Neural cell (in vitro differentiated cells): ENCODE measurements at regions not wholly inside any gene's neighbourhood (a gene's known extent, or its start where the extent isn't known, plus 50 kb on each side); places are given as distances from the start of the nearest gene placed in this dataset.

ENCODE experiments used
- H2AFZ ChIP-seq: fragments of 200-600, 300-800 bp; sonication (generic), shearing (Covaris generic); 2 replicates; pipeline ENCODE4 v1.6.0; 2014; ENCODE audit warnings: low read depth, mild to moderate bottlenecking, antibody characterized with exemption, low read length, moderate library complexity
- H3F3A ChIP-seq: fragments of 200-600 bp; shearing (Covaris generic); 2 replicates; pipeline ENCODE4 v1.6.1; 2016; ENCODE audit warnings: mild to moderate bottlenecking, moderate library complexity, mixed read lengths, antibody characterized with exemption, low read length; ENCODE audit not compliant: insufficient read depth, poor library complexity, severe bottlenecking
- H3K27ac ChIP-seq: fragments of 200-600, 300-800 bp; sonication (generic), shearing (Covaris generic); 2 replicates; pipeline ENCODE4 v1.5.1; 2014; ENCODE audit warnings: mild to moderate bottlenecking, low read length, moderate library complexity
- H3K27me3 ChIP-seq: fragments of 300-800, 200-600 bp; sonication (generic), shearing (Covaris generic); 2 replicates; pipeline ENCODE4 v1.6.0; 2014; ENCODE audit warnings: mild to moderate bottlenecking, low read depth, low read length, moderate library complexity; ENCODE audit not compliant: insufficient read depth
- H3K36me3 ChIP-seq: fragments of 300-800, 200-600 bp; sonication (generic), shearing (Covaris generic); 2 replicates; pipeline ENCODE4 v1.5.1; 2014; ENCODE audit warnings: mild to moderate bottlenecking, antibody characterized with exemption, low read length, moderate library complexity; ENCODE audit not compliant: insufficient read depth
- H3K4me2 ChIP-seq: fragments of 300-800, 200-600 bp; sonication (generic), shearing (Covaris generic); 2 replicates; pipeline ENCODE4 v1.6.0; 2014; ENCODE audit warnings: mild to moderate bottlenecking, low read length
- H3K4me3 ChIP-seq: fragments of 300-800, 200-600 bp; sonication (generic), shearing (Covaris generic); 2 replicates; pipeline ENCODE4 v1.5.1; 2014; ENCODE audit warnings: mild to moderate bottlenecking, low read length, moderate library complexity
- H3K79me2 ChIP-seq: fragments of 200-600 bp; shearing (Covaris generic); replicated peaks from 2 replicates; pipeline ENCODE4 v1.6.0; 2014; ENCODE audit warnings: mild to moderate bottlenecking, low read length, moderate library complexity; ENCODE audit not compliant: insufficient read depth
- H3K9ac ChIP-seq: fragments of 300-800, 200-600 bp; sonication (generic), shearing (Covaris generic); 2 replicates; pipeline ENCODE4 v1.6.1; 2016; ENCODE audit warnings: mild to moderate bottlenecking, low read length, mixed read lengths
- H3K9me2 ChIP-seq: fragments of 200-600 bp; shearing (Covaris generic); 2 replicates; pipeline ENCODE4 v1.6.1; 2016; ENCODE audit warnings: mild to moderate bottlenecking, low read length, mixed read lengths; ENCODE audit not compliant: insufficient read depth
- H3K9me3 ChIP-seq: fragments of 200-600, 300-800 bp; sonication (generic), shearing (Covaris generic); 2 replicates; pipeline ENCODE4 v1.6.1; 2016; ENCODE audit warnings: mild to moderate bottlenecking, mixed run types, low read length, moderate library complexity, mixed read lengths
- H4K20me1 ChIP-seq: fragments of 200-600 bp; shearing (Covaris generic); 2 replicates; pipeline ENCODE4 v1.6.1; 2016; ENCODE audit warnings: mild to moderate bottlenecking, mixed run types; ENCODE audit not compliant: insufficient read depth
- CTCF ChIP-seq: fragments of 450-650 bp; IDR thresholded peaks from 2 replicates; pipeline ENCODE4 v1.5.1; 2014; ENCODE audit warnings: antibody characterized with exemption, mild to moderate bottlenecking, moderate library complexity; ENCODE audit not compliant: poor library complexity, severe bottlenecking
- EP300 ChIP-seq: fragments of 450-650 bp; conservative IDR thresholded peaks from 2 replicates; pipeline ENCODE4 v1.6.1; 2014; ENCODE audit warnings: antibody characterized with exemption, mild to moderate bottlenecking, moderate library complexity; ENCODE audit not compliant: poor library complexity, severe bottlenecking
- EZH2 ChIP-seq: fragments of 200-600, 300-800 bp; shearing (Covaris generic), sonication (generic); IDR thresholded peaks from 2 replicates; pipeline ENCODE4 v1.6.1; 2014; ENCODE audit warnings: antibody characterized with exemption, low read length, borderline replicate concordance, mild to moderate bottlenecking; ENCODE audit not compliant: insufficient read depth, poor library complexity, severe bottlenecking
- MXI1 ChIP-seq: fragments of 450-650 bp; conservative IDR thresholded peaks from 2 replicates; pipeline ENCODE4 v1.6.1; 2014; ENCODE audit warnings: antibody characterized with exemption, mild to moderate bottlenecking; ENCODE audit not compliant: poor library complexity, severe bottlenecking
- POLR2AphosphoS5 ChIP-seq: IDR thresholded peaks from 2 replicates; pipeline ENCODE4 v1.6.1; 2012
- RAD21 ChIP-seq: fragments of 450-650 bp; conservative IDR thresholded peaks from 2 replicates; pipeline ENCODE4 v1.6.1; 2014; ENCODE audit warnings: antibody characterized with exemption, mild to moderate bottlenecking, moderate library complexity
- SMC3 ChIP-seq: fragments of 450-650 bp; conservative IDR thresholded peaks from 2 replicates; pipeline ENCODE4 v1.6.1; 2014; ENCODE audit warnings: antibody characterized with exemption, mild to moderate bottlenecking, moderate library complexity; ENCODE audit not compliant: poor library complexity
- TAF1 ChIP-seq: IDR thresholded peaks from 2 replicates; pipeline ENCODE4 v1.6.1; 2012; ENCODE audit warnings: low read depth
- TF ChIP-seq, protein P1 (sequence below): IDR thresholded peaks from 2 replicates; pipeline ENCODE4 v1.6.1; 2012; ENCODE audit warnings: borderline replicate concordance

DNA sequence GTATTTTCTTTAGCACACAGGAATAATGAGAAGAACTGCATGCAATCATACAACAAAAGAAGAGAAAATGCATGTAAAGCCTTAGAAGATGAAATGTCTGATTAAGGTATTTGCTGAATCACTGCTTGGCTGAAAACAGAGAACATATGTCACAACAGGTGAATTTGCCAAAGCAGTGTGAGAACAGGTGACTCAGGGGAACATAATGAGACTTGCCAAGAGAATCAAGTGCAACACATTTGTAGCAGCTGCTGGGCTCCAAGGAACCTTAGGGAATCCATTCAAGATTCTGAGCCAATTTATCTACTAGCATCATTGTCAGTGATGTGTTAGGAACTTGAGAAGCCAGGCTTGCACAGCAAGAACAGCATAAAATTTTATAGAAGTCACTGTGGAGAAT, 273.1 kb downstream of the PCDH20 start:
- H3F3A ChIP-seq: no peaks in the 10 kb centered on the region
- H3K36me3 ChIP-seq: no peaks in the 10 kb centered on the region
- no peak overlapping the region for H3K4me2 ChIP-seq
- H3K79me2 ChIP-seq: no peaks in the 10 kb centered on the region
- H2AFZ ChIP-seq: no peak overlapping the region
- H3K27me3 ChIP-seq: no peaks in the 10 kb centered on the region
- H3K27ac ChIP-seq: no peak overlapping the region
- no peaks in the 10 kb centered on the region for H4K20me1 ChIP-seq
- H3K4me3 ChIP-seq: no peak overlapping the region
- TF ChIP-seq, protein P1, sequence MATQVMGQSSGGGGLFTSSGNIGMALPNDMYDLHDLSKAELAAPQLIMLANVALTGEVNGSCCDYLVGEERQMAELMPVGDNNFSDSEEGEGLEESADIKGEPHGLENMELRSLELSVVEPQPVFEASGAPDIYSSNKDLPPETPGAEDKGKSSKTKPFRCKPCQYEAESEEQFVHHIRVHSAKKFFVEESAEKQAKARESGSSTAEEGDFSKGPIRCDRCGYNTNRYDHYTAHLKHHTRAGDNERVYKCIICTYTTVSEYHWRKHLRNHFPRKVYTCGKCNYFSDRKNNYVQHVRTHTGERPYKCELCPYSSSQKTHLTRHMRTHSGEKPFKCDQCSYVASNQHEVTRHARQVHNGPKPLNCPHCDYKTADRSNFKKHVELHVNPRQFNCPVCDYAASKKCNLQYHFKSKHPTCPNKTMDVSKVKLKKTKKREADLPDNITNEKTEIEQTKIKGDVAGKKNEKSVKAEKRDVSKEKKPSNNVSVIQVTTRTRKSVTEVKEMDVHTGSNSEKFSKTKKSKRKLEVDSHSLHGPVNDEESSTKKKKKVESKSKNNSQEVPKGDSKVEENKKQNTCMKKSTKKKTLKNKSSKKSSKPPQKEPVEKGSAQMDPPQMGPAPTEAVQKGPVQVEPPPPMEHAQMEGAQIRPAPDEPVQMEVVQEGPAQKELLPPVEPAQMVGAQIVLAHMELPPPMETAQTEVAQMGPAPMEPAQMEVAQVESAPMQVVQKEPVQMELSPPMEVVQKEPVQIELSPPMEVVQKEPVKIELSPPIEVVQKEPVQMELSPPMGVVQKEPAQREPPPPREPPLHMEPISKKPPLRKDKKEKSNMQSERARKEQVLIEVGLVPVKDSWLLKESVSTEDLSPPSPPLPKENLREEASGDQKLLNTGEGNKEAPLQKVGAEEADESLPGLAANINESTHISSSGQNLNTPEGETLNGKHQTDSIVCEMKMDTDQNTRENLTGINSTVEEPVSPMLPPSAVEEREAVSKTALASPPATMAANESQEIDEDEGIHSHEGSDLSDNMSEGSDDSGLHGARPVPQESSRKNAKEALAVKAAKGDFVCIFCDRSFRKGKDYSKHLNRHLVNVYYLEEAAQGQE: no peak
- peak; percentile 31 for TF ChIP-seq POLR2AphosphoS5
- H3K9me3 ChIP-seq: no peaks in the 10 kb centered on the region
- no peaks in the 10 kb centered on the region for H3K9me2 ChIP-seq
- no peak overlapping the region for H3K9ac ChIP-seq

- no peak overlapping the region for H3K4me2 ChIP-seq
- no peaks in the 10 kb centered on the region for H3K9me3 ChIP-seq
- no peak overlapping the region for H3K27ac ChIP-seq
- H3K9me2 ChIP-seq: no peaks in the 10 kb centered on the region
- no peak for TF ChIP-seq EP300
- TF ChIP-seq, protein P1: no peak
- no peak for TF ChIP-seq SMC3
- TF ChIP-seq MXI1: no peak
- TF ChIP-seq CTCF: no peak
- TF ChIP-seq RAD21: no peak
- no peak for TF ChIP-seq EZH2
- TF ChIP-seq POLR2AphosphoS5: no peak
- no peak for TF ChIP-seq TAF1
- no peaks in the 10 kb centered on the region for H3K36me3 ChIP-seq
- H4K20me1 ChIP-seq: no peaks in the 10 kb centered on the region
- H3F3A ChIP-seq: no peaks in the 10 kb centered on the region
- no peak overlapping the region for H3K9ac ChIP-seq
- no peaks in the 10 kb centered on the region for H3K27me3 ChIP-seq
- H2AFZ ChIP-seq: no peak overlapping the region
- H3K4me3 ChIP-seq: no peak overlapping the region
- no peaks in the 10 kb centered on the region for H3K79me2 ChIP-seq
Observed at GRCh38 chr13:61138857-61139256, 276.8 kb downstream of the PCDH20 start.
